ENCODE measurements at regions not wholly inside any gene's neighbourhood (a gene's known extent, or its start where the extent isn't known, plus 50 kb on each side); places are given as distances from the start of the nearest gene placed in this dataset.

DNA sequence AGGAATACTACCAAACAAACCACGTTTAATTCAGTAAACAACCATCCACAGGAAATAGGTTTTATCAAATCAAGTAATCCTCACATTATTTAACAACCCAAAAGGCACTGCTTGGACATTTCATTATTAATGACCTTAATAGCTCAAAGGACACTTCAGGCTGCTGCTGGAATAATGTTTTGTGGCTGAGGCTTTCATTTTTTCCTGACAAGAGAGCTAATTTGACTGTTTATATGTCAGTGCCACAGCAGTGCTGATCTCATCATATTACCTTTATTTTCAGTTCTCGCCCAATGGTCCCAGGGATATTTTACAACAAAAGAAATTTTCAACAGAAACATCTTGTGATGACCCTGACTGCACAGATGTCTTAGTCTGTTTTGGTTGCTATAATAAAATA, 589.8 kb upstream of the GRAMD2B start:
- TF ChIP-seq, protein P1, sequence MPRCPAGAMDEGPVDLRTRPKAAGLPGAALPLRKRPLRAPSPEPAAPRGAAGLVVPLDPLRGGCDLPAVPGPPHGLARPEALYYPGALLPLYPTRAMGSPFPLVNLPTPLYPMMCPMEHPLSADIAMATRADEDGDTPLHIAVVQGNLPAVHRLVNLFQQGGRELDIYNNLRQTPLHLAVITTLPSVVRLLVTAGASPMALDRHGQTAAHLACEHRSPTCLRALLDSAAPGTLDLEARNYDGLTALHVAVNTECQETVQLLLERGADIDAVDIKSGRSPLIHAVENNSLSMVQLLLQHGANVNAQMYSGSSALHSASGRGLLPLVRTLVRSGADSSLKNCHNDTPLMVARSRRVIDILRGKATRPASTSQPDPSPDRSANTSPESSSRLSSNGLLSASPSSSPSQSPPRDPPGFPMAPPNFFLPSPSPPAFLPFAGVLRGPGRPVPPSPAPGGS (IDR thresholded peaks at IDR 0.05): no peak
- TF ChIP-seq EP300 (IDR thresholded peaks at IDR 0.05): no peak
- TF ChIP-seq SMC3 (IDR thresholded peaks at IDR 0.05): no peak
- TF ChIP-seq, protein P2, sequence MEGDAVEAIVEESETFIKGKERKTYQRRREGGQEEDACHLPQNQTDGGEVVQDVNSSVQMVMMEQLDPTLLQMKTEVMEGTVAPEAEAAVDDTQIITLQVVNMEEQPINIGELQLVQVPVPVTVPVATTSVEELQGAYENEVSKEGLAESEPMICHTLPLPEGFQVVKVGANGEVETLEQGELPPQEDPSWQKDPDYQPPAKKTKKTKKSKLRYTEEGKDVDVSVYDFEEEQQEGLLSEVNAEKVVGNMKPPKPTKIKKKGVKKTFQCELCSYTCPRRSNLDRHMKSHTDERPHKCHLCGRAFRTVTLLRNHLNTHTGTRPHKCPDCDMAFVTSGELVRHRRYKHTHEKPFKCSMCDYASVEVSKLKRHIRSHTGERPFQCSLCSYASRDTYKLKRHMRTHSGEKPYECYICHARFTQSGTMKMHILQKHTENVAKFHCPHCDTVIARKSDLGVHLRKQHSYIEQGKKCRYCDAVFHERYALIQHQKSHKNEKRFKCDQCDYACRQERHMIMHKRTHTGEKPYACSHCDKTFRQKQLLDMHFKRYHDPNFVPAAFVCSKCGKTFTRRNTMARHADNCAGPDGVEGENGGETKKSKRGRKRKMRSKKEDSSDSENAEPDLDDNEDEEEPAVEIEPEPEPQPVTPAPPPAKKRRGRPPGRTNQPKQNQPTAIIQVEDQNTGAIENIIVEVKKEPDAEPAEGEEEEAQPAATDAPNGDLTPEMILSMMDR (IDR thresholded peaks at IDR 0.05): no peak
- no peak for TF ChIP-seq MYC (IDR thresholded peaks at IDR 0.05; ENCODE audit: borderline replicate concordance, low read length)
- no peak for TF ChIP-seq RCOR1 (IDR thresholded peaks at IDR 0.05; ENCODE audit: low read depth, low read length)
- TF ChIP-seq RFX5 (IDR thresholded peaks at IDR 0.05): no peak
- TF ChIP-seq, protein P3, sequence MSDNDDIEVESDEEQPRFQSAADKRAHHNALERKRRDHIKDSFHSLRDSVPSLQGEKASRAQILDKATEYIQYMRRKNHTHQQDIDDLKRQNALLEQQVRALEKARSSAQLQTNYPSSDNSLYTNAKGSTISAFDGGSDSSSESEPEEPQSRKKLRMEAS (IDR thresholded peaks at IDR 0.05): no peak
- TF ChIP-seq RARB (CRISPR knock-in tag; IDR thresholded peaks at IDR 0.05): no peak
- TF ChIP-seq, protein P4, sequence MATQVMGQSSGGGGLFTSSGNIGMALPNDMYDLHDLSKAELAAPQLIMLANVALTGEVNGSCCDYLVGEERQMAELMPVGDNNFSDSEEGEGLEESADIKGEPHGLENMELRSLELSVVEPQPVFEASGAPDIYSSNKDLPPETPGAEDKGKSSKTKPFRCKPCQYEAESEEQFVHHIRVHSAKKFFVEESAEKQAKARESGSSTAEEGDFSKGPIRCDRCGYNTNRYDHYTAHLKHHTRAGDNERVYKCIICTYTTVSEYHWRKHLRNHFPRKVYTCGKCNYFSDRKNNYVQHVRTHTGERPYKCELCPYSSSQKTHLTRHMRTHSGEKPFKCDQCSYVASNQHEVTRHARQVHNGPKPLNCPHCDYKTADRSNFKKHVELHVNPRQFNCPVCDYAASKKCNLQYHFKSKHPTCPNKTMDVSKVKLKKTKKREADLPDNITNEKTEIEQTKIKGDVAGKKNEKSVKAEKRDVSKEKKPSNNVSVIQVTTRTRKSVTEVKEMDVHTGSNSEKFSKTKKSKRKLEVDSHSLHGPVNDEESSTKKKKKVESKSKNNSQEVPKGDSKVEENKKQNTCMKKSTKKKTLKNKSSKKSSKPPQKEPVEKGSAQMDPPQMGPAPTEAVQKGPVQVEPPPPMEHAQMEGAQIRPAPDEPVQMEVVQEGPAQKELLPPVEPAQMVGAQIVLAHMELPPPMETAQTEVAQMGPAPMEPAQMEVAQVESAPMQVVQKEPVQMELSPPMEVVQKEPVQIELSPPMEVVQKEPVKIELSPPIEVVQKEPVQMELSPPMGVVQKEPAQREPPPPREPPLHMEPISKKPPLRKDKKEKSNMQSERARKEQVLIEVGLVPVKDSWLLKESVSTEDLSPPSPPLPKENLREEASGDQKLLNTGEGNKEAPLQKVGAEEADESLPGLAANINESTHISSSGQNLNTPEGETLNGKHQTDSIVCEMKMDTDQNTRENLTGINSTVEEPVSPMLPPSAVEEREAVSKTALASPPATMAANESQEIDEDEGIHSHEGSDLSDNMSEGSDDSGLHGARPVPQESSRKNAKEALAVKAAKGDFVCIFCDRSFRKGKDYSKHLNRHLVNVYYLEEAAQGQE (IDR thresholded peaks at IDR 0.05): no peak
- TF ChIP-seq, protein P5, sequence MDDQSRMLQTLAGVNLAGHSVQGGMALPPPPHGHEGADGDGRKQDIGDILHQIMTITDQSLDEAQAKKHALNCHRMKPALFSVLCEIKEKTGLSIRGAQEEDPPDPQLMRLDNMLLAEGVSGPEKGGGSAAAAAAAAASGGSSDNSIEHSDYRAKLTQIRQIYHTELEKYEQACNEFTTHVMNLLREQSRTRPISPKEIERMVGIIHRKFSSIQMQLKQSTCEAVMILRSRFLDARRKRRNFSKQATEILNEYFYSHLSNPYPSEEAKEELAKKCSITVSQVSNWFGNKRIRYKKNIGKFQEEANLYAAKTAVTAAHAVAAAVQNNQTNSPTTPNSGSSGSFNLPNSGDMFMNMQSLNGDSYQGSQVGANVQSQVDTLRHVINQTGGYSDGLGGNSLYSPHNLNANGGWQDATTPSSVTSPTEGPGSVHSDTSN (IDR thresholded peaks at IDR 0.05): no peak
- TF ChIP-seq HEYL (CRISPR knock-in tag; IDR thresholded peaks at IDR 0.05): no peak
